Epithelial cell of esophagus (primary cell): ENCODE measurements at regions not wholly inside any gene's neighbourhood (a gene's known extent, or its start where the extent isn't known, plus 50 kb on each side); places are given as distances from the start of the nearest gene placed in this dataset.

Source experiments
- DNase-seq: peaks from one replicate; pipeline ENCODE4 v3.0.0; 2010; ENCODE audit warnings: low read depth
- H3K4me3 ChIP-seq: 2 replicates; pipeline ENCODE4 v1.5.1; 2011; ENCODE audit warnings: mild to moderate bottlenecking, low read length, control low read depth
- CTCF ChIP-seq: IDR thresholded peaks from 2 replicates; pipeline ENCODE4 v1.5.1; 2011; ENCODE audit warnings: low read depth, mild to moderate bottlenecking, low read length, control low read depth, inconsistent platforms; ENCODE audit not compliant: insufficient read depth; ENCODE audit errors: missing control alignments

- TF ChIP-seq CTCF: no peak
- no peak overlapping the region for H3K4me3 ChIP-seq
- DNase-seq: no peak
These were observed 441.6 kb upstream of the BRINP1 start for GRCh38 chr9:119810645-119811429.

- no peak for TF ChIP-seq CTCF
- no peak overlapping the region for H3K4me3 ChIP-seq
- DNase-seq: no peak
These were observed 434.4 kb upstream of the BRINP1 start for GRCh38 chr9:119803679-119804078.

DNA sequence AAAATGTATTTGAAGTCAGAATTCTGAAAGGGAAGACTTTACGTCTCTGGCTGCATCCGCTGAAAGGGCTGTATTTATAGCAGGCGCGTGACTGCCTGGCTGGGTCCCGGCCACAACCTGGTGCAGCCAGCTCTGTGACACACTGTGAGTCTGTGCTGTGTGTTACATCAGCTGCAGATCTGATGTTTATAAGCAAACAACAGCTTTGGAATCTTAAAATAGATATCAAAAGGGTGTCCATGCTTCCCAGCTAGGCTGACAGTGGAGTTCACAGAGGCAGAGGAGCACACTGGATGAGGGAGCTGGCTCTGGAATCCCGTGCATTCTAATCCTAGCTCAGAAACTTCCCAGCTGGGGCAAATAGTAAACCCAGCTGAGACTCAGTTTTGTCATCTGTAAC lies 433.4 kb upstream of the BRINP1 start:
- DNase-seq: no peak
- no peak for TF ChIP-seq CTCF
- no peak overlapping the region for H3K4me3 ChIP-seq

- no peak for TF ChIP-seq CTCF
- no peak for DNase-seq
These were observed 432.9 kb upstream of the BRINP1 start for GRCh38 chr9:119802133-119802532.

DNA sequence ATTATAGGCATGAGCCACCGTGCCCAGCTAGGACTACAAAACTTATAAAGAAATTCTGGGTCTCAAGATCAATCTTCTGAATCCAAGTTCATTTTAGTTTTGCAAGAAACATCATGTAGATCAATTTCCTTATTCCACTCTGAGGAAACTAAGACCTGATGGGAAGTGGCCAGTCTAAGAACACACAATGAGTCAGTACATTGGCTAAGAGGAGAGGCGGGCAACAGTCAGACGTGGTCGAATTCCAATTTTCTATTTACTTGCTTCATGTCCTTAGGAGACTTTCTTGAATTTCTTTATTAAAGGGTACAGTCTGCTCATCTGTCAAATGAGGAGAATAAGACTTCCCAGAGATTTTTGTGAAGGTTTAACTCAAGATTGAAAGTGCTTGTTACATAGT lies 432.1 kb upstream of the BRINP1 start:
- H3K4me3 ChIP-seq: no peak overlapping the region
- TF ChIP-seq CTCF: no peak
- no peak for DNase-seq

More at GRCh38 chr9:119802133-119802532, 432.9 kb upstream of the BRINP1 start:
- H3K4me3 ChIP-seq: no peak overlapping the region

- H3K4me3 ChIP-seq: no peak overlapping the region
- TF ChIP-seq CTCF: no peak
- DNase-seq: no peak
These were observed 426.2 kb upstream of the BRINP1 start for GRCh38 chr9:119795395-119795794.

DNA sequence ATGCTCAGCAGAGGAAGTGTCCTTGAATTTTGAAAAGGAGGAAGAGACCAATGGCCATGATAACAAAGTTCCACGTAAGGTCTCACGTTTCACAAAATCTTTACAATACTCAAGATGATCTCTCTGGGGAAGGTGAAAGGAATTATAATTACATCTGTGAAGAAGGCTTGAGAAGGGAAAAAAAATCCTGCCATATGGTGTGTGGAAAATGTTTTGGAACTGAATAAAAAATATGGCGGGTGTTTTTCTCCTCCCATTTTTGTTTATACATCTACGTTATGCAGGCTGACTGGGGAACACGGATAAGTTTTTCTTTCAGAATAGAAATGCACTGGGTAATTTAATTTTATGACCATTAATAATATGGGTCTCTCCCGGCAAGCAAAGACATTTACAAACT lies 425.6 kb upstream of the BRINP1 start:
- no peak overlapping the region for H3K4me3 ChIP-seq
- TF ChIP-seq CTCF: no peak
- no peak for DNase-seq
